Breast epithelium (tissue), 4 donors: ENCODE measurements at regions not wholly inside any gene's neighbourhood (a gene's known extent, or its start where the extent isn't known, plus 50 kb on each side); places are given as distances from the start of the nearest gene placed in this dataset.
"Not testable (repeated sequence)": the region's sequence is repeated elsewhere in the genome, so short reads cannot be mapped to it uniquely, and the experiment has no call there.

ENCODE experiments used
- DNase-seq, 2 donors: peaks; one replicate each; pipeline ENCODE4 v3.0.0-alpha.2; 2019; ENCODE audit warnings: low spot score in 2 of 2
- H3K27ac ChIP-seq, 2 donors: fragments of 200-600 bp; sonication (generic) in 1 of 2; one replicate each; pipeline ENCODE4 v1.5.1; 2016 to 2019; ENCODE audit warnings: mild to moderate bottlenecking in 1 of 2
- H3K27me3 ChIP-seq, 2 donors: fragments of 200-600 bp; sonication (generic) in 1 of 2; one replicate each; pipeline versions ENCODE4 v1.5.1 to v1.6.0; 2017 to 2019; ENCODE audit warnings: control low read depth in 1 of 2, mild to moderate bottlenecking in 1 of 2
- H3K36me3 ChIP-seq: fragments of 200-600 bp; one replicate; pipeline ENCODE4 v1.5.1; 2019
- H3K4me1 ChIP-seq, 2 donors: fragments of 200-600 bp; sonication (generic); one replicate each; pipeline ENCODE4 v1.5.1; 2016 to 2019; ENCODE audit warnings: control low read depth in 1 of 2
- H3K4me3 ChIP-seq, 3 donors: fragments of 200-600 bp; sonication (generic); 1 replicate in 2 of 3; 2 replicates in 1 of 3; pipeline ENCODE4 v1.5.1; 2016 to 2019; ENCODE audit warnings: mild to moderate bottlenecking in 3 of 3, moderate library complexity in 2 of 3
- H3K9me3 ChIP-seq, 2 donors: fragments of 200-600 bp; sonication (generic) in 1 of 2; one replicate each; pipeline ENCODE4 v1.5.1; 2016 to 2019; ENCODE audit warnings: control low read depth in 1 of 2
- CTCF ChIP-seq, 3 donors: fragments of 450-650 bp; IDR thresholded peaks; one replicate each; pipeline ENCODE4 v1.5.1; 2016 to 2017; ENCODE audit warnings: antibody characterized with exemption in 3 of 3, mild to moderate bottlenecking in 3 of 3, moderate library complexity in 3 of 3
- POLR2A ChIP-seq: fragments of 450-650 bp; IDR thresholded peaks from one replicate; pipeline ENCODE4 v1.6.1; 2016; ENCODE audit warnings: antibody characterized with exemption, mild to moderate bottlenecking, moderate library complexity
- POLR2AphosphoS5 ChIP-seq, 3 donors: sonication (generic); formaldehyde crosslinking; IDR thresholded peaks; one replicate each; pipeline ENCODE4 v1.6.1; 2017; ENCODE audit warnings: antibody characterized with exemption in 3 of 3
- intact Hi-C: fragments of 100-400 bp; cut with DNase I; formaldehyde crosslinking; loops from one replicate; pipeline ENCODE4 v1.15.1; 2023; ENCODE audit warnings: low total_unique reads

- intact Hi-C loops: no loop called here
- DNase-seq: no peak
- no peak overlapping the region for H3K4me3 ChIP-seq
- no peaks in the 10 kb centered on the region for H3K4me1 ChIP-seq
- H3K36me3 ChIP-seq: no peaks in the 10 kb centered on the region
- H3K9me3 ChIP-seq: peaks cover 0 to 3% of the 10 kb centered on the region in 2 donors
- no peaks in the 10 kb centered on the region for H3K27me3 ChIP-seq
- TF ChIP-seq POLR2AphosphoS5 (IDR thresholded peaks at IDR 0.05) (no peak), POLR2A (no peak), CTCF (IDR thresholded peaks at IDR 0.05) (no peak)
- no peak overlapping the region for H3K27ac ChIP-seq
Observed at GRCh38 chr1:188778578-188778977, 1699.1 kb downstream of the BRINP3 start.

- intact Hi-C loops: no loop called here
- Histone ChIP-seq H3K4me3 (no peak overlapping the region), H3K27me3 (no peaks in the 10 kb centered on the region), H3K36me3 (no peaks in the 10 kb centered on the region), H3K27ac (no peak overlapping the region), H3K9me3 (no peaks in the 10 kb centered on the region), H3K4me1 (no peaks in the 10 kb centered on the region)
- DNase-seq: no peak
- TF ChIP-seq CTCF (IDR thresholded peaks at IDR 0.05): peak in 1 of 3 donors; percentile 25
- no peak for TF ChIP-seq POLR2AphosphoS5 (IDR thresholded peaks at IDR 0.05)
- TF ChIP-seq POLR2A: no peak
Observed at GRCh38 chr1:188782220-188782841, 1695.3 kb downstream of the BRINP3 start.

GRCh38 chr1:188794969-188795368 lies 1682.7 kb downstream of the BRINP3 start:
- Histone ChIP-seq H3K4me1 (no peaks in the 10 kb centered on the region), H3K4me3 (no peak overlapping the region), H3K27ac (no peak overlapping the region), H3K36me3 (no peaks in the 10 kb centered on the region), H3K27me3 (no peaks in the 10 kb centered on the region), H3K9me3 (no peaks in the 10 kb centered on the region)
- no peak for DNase-seq
- intact Hi-C loops: no loop called here
- TF ChIP-seq POLR2AphosphoS5 (IDR thresholded peaks at IDR 0.05): no peak
- no peak for TF ChIP-seq CTCF (IDR thresholded peaks at IDR 0.05)
- TF ChIP-seq POLR2A: no peak

GRCh38 chr1:188812153-188812552 lies 1665.5 kb downstream of the BRINP3 start:
- not testable (repeated sequence) for H3K4me1 ChIP-seq, H3K4me3 ChIP-seq, H3K36me3 ChIP-seq, DNase-seq, H3K27me3 ChIP-seq, H3K27ac ChIP-seq
- intact Hi-C loops: loop anchor here (10.0 kb wide), 1 partner anchor 353 kb away; no protein-coding TSS in a partner anchor
- H3K9me3 ChIP-seq: peaks cover 0 to 10% of the 10 kb centered on the region in 2 donors

GRCh38 chr1:188812836-188813573 lies 1664.7 kb downstream of the BRINP3 start:
- not testable (repeated sequence) for H3K4me3 ChIP-seq, DNase-seq, H3K36me3 ChIP-seq, H3K4me1 ChIP-seq, H3K27me3 ChIP-seq, H3K27ac ChIP-seq
- H3K9me3 ChIP-seq: peaks cover 0 to 10% of the 10 kb centered on the region in 2 donors
- intact Hi-C loops: loop anchor here (10.0 kb wide), 1 partner anchor 352 kb away; no protein-coding TSS in a partner anchor

- no peaks in the 10 kb centered on the region for H3K4me1 ChIP-seq
- H3K36me3 ChIP-seq: no peaks in the 10 kb centered on the region
- intact Hi-C loops: loop anchor here (10.0 kb wide), 1 partner anchor 347 kb away; no protein-coding TSS in a partner anchor
- H3K27ac ChIP-seq: no peak overlapping the region
- H3K27me3 ChIP-seq: no peaks in the 10 kb centered on the region
- peaks cover 0 to 8% of the 10 kb centered on the region in 2 donors for H3K9me3 ChIP-seq
- no peak overlapping the region for H3K4me3 ChIP-seq
- TF ChIP-seq POLR2AphosphoS5 (IDR thresholded peaks at IDR 0.05) (no peak), POLR2A (no peak), CTCF (IDR thresholded peaks at IDR 0.05) (no peak)
- DNase-seq: no peak
Observed at GRCh38 chr1:188817814-188818213, 1659.8 kb downstream of the BRINP3 start.
